Natural killer cell treated with Interleukin-12 subunit alpha and Interleukin-12 subunit beta and Interleukin-15 and Interleukin-18, amount 100 ng/mL, for 72 hours (primary cell): ENCODE measurements at regions not wholly inside any gene's neighbourhood (a gene's known extent, or its start where the extent isn't known, plus 50 kb on each side); places are given as distances from the start of the nearest gene placed in this dataset.
"Not testable (repeated sequence)": the region's sequence is repeated elsewhere in the genome, so short reads cannot be mapped to it uniquely, and the experiment has no call there.

ENCODE experiments used
- ATAC-seq, 2 donors: fragments of 150-1000 bp; cut with Tn5 transposase in 1 of 2; sonication (Bioruptor Pico), chemical (Tn5 transposase) in 1 of 2; 2 replicates each; pipeline ENCODE4 v1.10.0; 2021
- DNase-seq: peaks from one replicate; pipeline ENCODE4 v3.0.0; 2022; ENCODE audit warnings: low spot score
- H3K27ac Mint-ChIP-seq, 2 donors: 1 replicate in 1 of 2; 2 replicates in 1 of 2; pipeline ENCODE4 v1.8.0; 2022; ENCODE audit warnings: mixed read lengths in 2 of 2, mild to moderate bottlenecking in 1 of 2, moderate library complexity in 1 of 2
- H3K27me3 Mint-ChIP-seq, 2 donors: 1 replicate in 1 of 2; 2 replicates in 1 of 2; pipeline ENCODE4 v1.8.0; 2022; ENCODE audit warnings: mixed read lengths in 2 of 2
- H3K36me3 Mint-ChIP-seq: one replicate; pipeline ENCODE4 v1.8.0; 2022; ENCODE audit warnings: mixed read lengths
- H3K4me1 Mint-ChIP-seq, 2 donors: 1 replicate in 1 of 2; 2 replicates in 1 of 2; pipeline ENCODE4 v1.8.0; 2022; ENCODE audit warnings: low read depth in 2 of 2, mixed read lengths in 2 of 2, mild to moderate bottlenecking in 1 of 2
- H3K4me3 Mint-ChIP-seq: one replicate; pipeline ENCODE4 v1.8.0; 2022; ENCODE audit warnings: mixed read lengths
- H3K9me3 Mint-ChIP-seq: 2 replicates; pipeline ENCODE4 v1.8.0; 2022; ENCODE audit warnings: mixed read lengths

DNA sequence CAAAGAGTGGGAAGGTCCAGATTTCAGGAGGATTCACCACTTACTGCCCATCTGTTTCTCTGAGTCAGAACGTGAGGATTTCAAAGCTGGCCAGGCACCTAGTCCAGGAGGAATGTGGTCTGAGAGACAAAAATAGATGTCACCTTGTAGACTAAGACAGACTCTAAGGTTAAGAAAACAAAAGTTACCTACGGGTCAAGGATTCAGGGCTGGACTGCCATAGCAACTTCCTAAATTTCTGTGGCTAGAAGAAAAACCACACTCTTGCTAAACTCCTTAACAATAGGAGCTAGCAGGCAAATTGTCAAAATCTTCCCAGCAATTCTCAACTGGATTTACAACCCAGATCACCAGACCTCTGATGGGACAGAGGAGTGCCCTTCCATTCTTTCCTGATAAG lies 250.4 kb upstream of the NOTCH2NLA start:
- not testable (repeated sequence) for DNase-seq, H3K27ac Mint-ChIP-seq, ATAC-seq, H3K9me3 Mint-ChIP-seq, H3K36me3 Mint-ChIP-seq, H3K4me1 Mint-ChIP-seq, H3K27me3 Mint-ChIP-seq, H3K4me3 Mint-ChIP-seq

DNA sequence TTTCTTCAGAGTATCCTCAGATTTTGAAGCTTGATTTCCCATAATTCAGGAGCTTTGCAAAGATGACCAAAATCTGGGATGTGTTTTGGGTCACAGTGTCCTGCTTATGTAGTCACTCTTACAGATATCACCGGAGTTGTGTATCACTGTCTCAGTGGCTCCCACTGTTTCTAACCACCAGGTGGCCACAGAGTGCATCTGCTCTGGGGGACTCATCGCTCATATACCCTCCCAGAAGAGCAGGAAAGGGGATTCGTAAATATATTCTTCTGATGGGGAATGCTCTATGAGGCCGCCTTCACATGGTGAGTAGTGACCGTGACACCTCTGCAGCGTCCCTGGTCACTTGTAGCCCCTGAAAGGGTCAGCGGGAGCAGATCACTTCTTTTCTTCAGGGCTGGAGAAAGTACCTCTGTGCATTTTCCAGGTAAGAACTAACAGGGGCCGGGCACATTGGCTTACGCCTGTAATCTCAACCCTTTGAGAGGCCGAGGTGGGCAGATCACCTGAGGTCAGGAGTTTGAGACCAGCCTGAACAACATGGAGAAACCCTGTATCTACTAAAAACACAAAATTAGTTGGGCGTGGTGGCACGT lies 249.4 kb upstream of the NOTCH2NLA start:
- H3K36me3 Mint-ChIP-seq, H3K27me3 Mint-ChIP-seq, H3K27ac Mint-ChIP-seq, DNase-seq, H3K4me3 Mint-ChIP-seq, H3K9me3 Mint-ChIP-seq, H3K4me1 Mint-ChIP-seq: not testable (repeated sequence)
- peak in 1 of 2 donors; percentile 36 for ATAC-seq

GRCh38 chr1:146475086-146475485 lies 246.3 kb upstream of the NOTCH2NLA start:
- not testable (repeated sequence) for H3K27ac Mint-ChIP-seq, ATAC-seq, H3K4me1 Mint-ChIP-seq, H3K36me3 Mint-ChIP-seq, H3K27me3 Mint-ChIP-seq, H3K4me3 Mint-ChIP-seq, H3K9me3 Mint-ChIP-seq, DNase-seq

DNA sequence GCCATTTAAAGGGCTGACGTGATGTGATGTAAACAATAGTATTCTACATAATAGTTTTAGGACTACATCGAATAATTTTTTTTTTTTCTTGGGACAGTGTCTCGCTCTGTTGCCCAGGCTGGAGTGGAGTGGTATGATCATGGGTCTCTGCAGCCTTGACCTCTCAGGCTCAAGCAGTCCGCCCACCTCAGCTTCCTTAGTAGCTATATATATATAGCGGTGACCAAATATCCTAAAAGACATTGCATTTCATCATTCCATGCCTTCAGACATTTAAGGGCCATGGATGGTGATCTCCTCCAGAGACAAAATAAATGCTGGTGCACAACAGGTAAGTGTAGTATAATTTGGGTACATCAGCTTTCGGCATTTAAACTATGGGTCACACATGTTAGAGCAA lies 245.4 kb upstream of the NOTCH2NLA start:
- H3K4me3 Mint-ChIP-seq, H3K36me3 Mint-ChIP-seq, DNase-seq, ATAC-seq, H3K27ac Mint-ChIP-seq, H3K27me3 Mint-ChIP-seq, H3K4me1 Mint-ChIP-seq, H3K9me3 Mint-ChIP-seq: not testable (repeated sequence)

- DNase-seq = peak; percentile 72
- H3K27ac Mint-ChIP-seq, H3K27me3 Mint-ChIP-seq, H3K9me3 Mint-ChIP-seq, H3K36me3 Mint-ChIP-seq, H3K4me1 Mint-ChIP-seq: not testable (repeated sequence)
- ATAC-seq = peak; percentile 95 to 97
- H3K4me3 Mint-ChIP-seq = peak overlapping the region; percentile 80
Observed at GRCh38 chr1:146472192-146472861, 243.5 kb upstream of the NOTCH2NLA start.

DNA sequence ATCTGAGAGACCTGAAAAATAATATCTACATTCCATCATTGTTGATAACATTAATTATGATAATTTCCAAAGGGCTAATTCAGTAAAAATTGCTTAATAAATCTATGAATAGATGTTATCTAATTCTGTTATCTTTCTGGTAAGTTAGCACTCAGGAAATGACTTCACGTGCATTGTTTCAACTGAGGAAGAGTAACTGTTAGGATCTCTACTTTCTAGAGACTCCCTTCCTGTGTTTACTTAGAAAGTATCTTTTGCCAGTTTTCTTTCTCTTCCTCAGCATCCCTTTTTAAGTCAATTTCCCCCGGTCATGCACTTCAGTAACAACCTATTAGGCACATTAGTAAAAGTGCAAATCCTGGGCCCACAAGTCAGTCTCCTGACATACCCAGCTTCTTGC lies 231.1 kb upstream of the NOTCH2NLA start:
- not testable (repeated sequence) for H3K4me3 Mint-ChIP-seq, H3K27ac Mint-ChIP-seq, ATAC-seq, H3K36me3 Mint-ChIP-seq, H3K9me3 Mint-ChIP-seq, H3K27me3 Mint-ChIP-seq, H3K4me1 Mint-ChIP-seq, DNase-seq

DNA sequence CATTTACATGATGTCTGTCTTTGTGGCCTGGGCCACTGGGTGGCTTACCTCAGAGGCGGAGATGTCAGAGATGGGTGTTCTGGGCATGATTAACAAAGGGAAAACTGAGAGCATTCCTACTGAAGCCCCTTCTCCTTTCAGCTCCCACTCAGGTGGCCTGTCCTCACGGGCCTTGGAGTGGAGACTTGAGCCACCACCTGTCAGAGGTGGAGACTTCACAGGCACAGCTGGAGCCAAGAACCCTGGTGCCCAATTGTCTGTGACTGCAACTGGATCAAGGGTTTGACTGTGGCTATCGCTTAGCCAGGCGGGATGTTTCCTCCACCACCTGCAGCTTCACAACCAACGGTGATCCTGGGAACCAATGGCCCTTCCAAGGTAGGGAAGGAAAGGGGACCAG lies 230.5 kb upstream of the NOTCH2NLA start:
- H3K36me3 Mint-ChIP-seq, H3K9me3 Mint-ChIP-seq, H3K4me1 Mint-ChIP-seq, ATAC-seq, DNase-seq, H3K4me3 Mint-ChIP-seq, H3K27ac Mint-ChIP-seq, H3K27me3 Mint-ChIP-seq: not testable (repeated sequence)

GRCh38 chr1:146448877-146449246 lies 220.0 kb upstream of the NOTCH2NLA start:
- not testable (repeated sequence) for H3K36me3 Mint-ChIP-seq, H3K4me3 Mint-ChIP-seq, H3K4me1 Mint-ChIP-seq, H3K27me3 Mint-ChIP-seq, ATAC-seq, DNase-seq, H3K9me3 Mint-ChIP-seq, H3K27ac Mint-ChIP-seq

DNA sequence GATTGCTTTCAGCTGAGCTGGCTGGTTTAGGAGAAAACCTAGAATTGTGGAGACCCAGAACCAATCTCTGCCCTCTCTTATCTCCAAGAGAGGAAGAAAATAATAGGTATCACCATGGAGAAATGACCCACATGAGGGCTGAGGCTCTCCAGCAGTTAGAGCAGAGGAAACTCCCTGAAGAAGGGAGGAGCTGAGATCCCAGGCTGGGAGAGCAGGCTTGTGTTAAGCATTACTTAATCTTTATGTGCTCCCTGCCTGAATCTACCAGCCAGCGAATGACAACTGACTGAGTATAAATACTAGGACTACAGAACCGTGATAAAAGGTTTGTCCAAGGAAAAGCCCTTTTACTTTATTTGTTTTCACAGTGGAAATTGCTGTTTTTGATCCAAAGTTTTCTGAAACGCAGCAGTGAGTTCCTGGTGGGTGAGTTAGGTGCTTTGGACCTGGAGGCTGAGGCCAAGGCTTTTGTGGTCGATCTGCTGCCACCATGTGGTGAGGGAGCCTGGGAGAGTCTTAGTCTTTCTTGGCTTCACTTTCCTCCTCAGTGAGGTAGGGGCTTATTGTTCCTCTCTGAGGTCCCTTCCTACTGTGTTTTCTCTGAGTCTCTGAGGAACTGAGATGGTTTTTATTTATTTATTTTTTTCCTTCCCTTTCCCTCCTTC lies 219.5 kb upstream of the NOTCH2NLA start:
- not testable (repeated sequence) for ATAC-seq, H3K36me3 Mint-ChIP-seq

DNA sequence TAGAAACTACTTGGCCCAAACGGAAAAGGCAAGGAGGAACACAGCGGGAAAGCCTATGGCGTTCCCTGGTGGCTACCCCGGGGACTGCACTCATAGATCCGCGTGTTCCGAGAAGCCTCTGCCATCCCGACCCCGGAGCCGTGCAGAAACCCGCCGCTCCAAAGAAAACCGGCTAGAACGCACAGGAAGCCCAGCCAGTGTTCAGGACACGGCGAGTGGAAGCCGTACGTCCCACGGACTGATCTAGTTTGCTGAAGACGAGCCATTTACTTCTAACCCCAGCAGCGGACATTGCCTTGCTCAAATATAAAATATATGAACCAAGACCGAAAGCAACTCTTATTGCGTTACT lies 215.0 kb upstream of the NOTCH2NLA start:
- not testable (repeated sequence) for H3K27ac Mint-ChIP-seq, ATAC-seq, H3K36me3 Mint-ChIP-seq, H3K27me3 Mint-ChIP-seq, H3K4me1 Mint-ChIP-seq, H3K4me3 Mint-ChIP-seq, H3K9me3 Mint-ChIP-seq
- peak; percentile 62 for DNase-seq

More for the DNA sequence above, 219.5 kb upstream of the NOTCH2NLA start:
- not testable (repeated sequence) for H3K9me3 Mint-ChIP-seq, H3K27me3 Mint-ChIP-seq, H3K27ac Mint-ChIP-seq, H3K4me1 Mint-ChIP-seq, H3K4me3 Mint-ChIP-seq
- DNase-seq = peak; percentile 76

- not testable (repeated sequence) for H3K4me1 Mint-ChIP-seq, H3K9me3 Mint-ChIP-seq, H3K27ac Mint-ChIP-seq, H3K36me3 Mint-ChIP-seq, DNase-seq, H3K27me3 Mint-ChIP-seq, H3K4me3 Mint-ChIP-seq, ATAC-seq
Observed at GRCh38 chr1:146443088-146443870, 214.5 kb upstream of the NOTCH2NLA start.

GRCh38 chr1:146438543-146438942 lies 209.7 kb upstream of the NOTCH2NLA start:
- H3K27ac Mint-ChIP-seq, DNase-seq: not testable (repeated sequence)

GRCh38 chr1:146416642-146417041 lies 187.8 kb upstream of the NOTCH2NLA start:
- H3K4me3 Mint-ChIP-seq, ATAC-seq, H3K27me3 Mint-ChIP-seq, H3K36me3 Mint-ChIP-seq, DNase-seq, H3K27ac Mint-ChIP-seq, H3K4me1 Mint-ChIP-seq, H3K9me3 Mint-ChIP-seq: not testable (repeated sequence)

More at GRCh38 chr1:146438543-146438942, 209.7 kb upstream of the NOTCH2NLA start:
- ATAC-seq, H3K9me3 Mint-ChIP-seq, H3K36me3 Mint-ChIP-seq, H3K4me3 Mint-ChIP-seq, H3K4me1 Mint-ChIP-seq, H3K27me3 Mint-ChIP-seq: not testable (repeated sequence)

GRCh38 chr1:146415017-146415416 lies 186.2 kb upstream of the NOTCH2NLA start:
- H3K4me3 Mint-ChIP-seq, H3K9me3 Mint-ChIP-seq, H3K27me3 Mint-ChIP-seq, DNase-seq, ATAC-seq, H3K27ac Mint-ChIP-seq, H3K36me3 Mint-ChIP-seq, H3K4me1 Mint-ChIP-seq: not testable (repeated sequence)
